ENCODE measurements at regions not wholly inside any gene's neighbourhood (a gene's known extent, or its start where the extent isn't known, plus 50 kb on each side); places are given as distances from the start of the nearest gene placed in this dataset.

DNA sequence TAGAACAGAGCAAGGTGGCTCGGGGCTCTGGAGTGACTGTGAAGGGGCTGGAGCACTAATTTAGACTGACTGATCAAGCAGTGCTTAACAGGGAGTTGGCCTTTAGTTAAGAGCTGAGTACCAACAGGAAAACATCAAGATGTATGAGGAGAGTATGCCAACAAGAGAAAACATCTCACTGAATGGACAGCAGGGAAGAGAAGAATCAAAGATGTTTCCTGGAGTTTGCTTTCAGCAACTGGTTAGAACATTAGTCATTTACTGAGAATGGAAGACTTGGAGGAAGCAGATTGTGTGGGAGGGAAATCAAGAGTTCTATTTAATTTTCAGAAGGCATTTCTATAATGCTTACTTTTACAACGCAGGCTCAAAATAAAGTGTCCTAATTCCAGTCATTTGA is 259.3 kb downstream of the ADAMTS20 start:
- Histone ChIP-seq H3K9me1 (replicated peaks; ENCODE audit: control insufficient read depth, extremely low read depth, insufficient read depth, low read length) (no peaks in the 10 kb centered on the region), H4K20me1 (replicated peaks; ENCODE audit: control insufficient read depth, extremely low read depth, insufficient read depth, low read length) (no peaks in the 10 kb centered on the region), H3K27me3 (ENCODE audit: control insufficient read depth in 2 of 2, insufficient read depth in 2 of 2, low read length in 2 of 2) (no peaks in the 10 kb centered on the region), H3K27ac (ENCODE audit: insufficient read depth, low read depth, low read length) (peak overlapping the region; percentile 47), H3K79me2 (ENCODE audit: control insufficient read depth, insufficient read depth, low read length) (no peaks in the 10 kb centered on the region), H3K4me1 (ENCODE audit: control insufficient read depth, extremely low read depth, insufficient read depth, low read length) (peaks cover 44% of the 10 kb centered on the region), H3K36me3 (ENCODE audit: control insufficient read depth in 2 of 2, extremely low read depth in 1 of 2, insufficient read depth in 2 of 2, low read length in 2 of 2) (no peaks in the 10 kb centered on the region), H3K9ac (replicated peaks; ENCODE audit: extremely low read depth, insufficient read depth, low read length) (peak overlapping the region; percentile 26), H3K4me2 (ENCODE audit: insufficient read depth, low read length) (peak overlapping the region; percentile 29), H3K9me3 (replicated peaks; ENCODE audit: control insufficient read depth, insufficient read depth, low read length) (no peaks in the 10 kb centered on the region), H2AFZ (ENCODE audit: low read depth, low read length) (peak overlapping the region; percentile 3), H3K4me3 (replicated peaks in 1 of 3; ENCODE audit: insufficient read depth in 1 of 3, low read depth in 1 of 3, low read length in 3 of 3) (no peak overlapping the region)
- dilution Hi-C loops (cut with MboI; ENCODE audit: extremely low pct_ligation_motif_present, low sequenced_read_pairs), result loop anchor here (25.0 kb wide), 1 partner anchor 505 kb away; no protein-coding TSS in a partner anchor
- DNase-seq (ENCODE audit: low read depth, low spot score), result peak; percentile 93
- ChIA-PET CTCF (interaction anchor here (0.6 to 0.7 kb wide), 2 partner anchors 13 to 810 kb away, joined by 3 to 5 read pairs; no protein-coding TSS in a partner anchor), POLR2A (interaction anchor here (0.7 kb wide), 1 partner anchor 11 kb away, joined by 3 read pairs; no protein-coding TSS in a partner anchor)
- peak; percentile 89 for FAIRE-seq
- TF ChIP-seq EZH2 (IDR thresholded peaks at IDR 0.05; ENCODE audit: borderline replicate concordance, low read depth, low read length, severe bottlenecking), result no peak
- peak; percentile 58 for TF ChIP-seq GATA2 (IDR thresholded peaks at IDR 0.05; ENCODE audit: insufficient read depth, insufficient read length, low read depth, low read length)
- peak; percentile 86 for TF ChIP-seq POLR2AphosphoS5 (IDR thresholded peaks at IDR 0.05; ENCODE audit: insufficient read depth, low read depth, low read length)
- peak; percentile 90 for TF ChIP-seq JUN (IDR thresholded peaks at IDR 0.05; ENCODE audit: borderline replicate concordance, insufficient read depth, insufficient read length, low read depth)
- peak; percentile 67 for TF ChIP-seq FOS (IDR thresholded peaks at IDR 0.05; ENCODE audit: borderline replicate concordance, insufficient read depth, low read length)
- intact Hi-C loops (cut with micrococcal nuclease), result loop anchor here (2.0 kb wide), 1 partner anchor 46 kb away; no protein-coding TSS in a partner anchor
- no TSS peak for BruUV-seq (replicated peaks)

DNA sequence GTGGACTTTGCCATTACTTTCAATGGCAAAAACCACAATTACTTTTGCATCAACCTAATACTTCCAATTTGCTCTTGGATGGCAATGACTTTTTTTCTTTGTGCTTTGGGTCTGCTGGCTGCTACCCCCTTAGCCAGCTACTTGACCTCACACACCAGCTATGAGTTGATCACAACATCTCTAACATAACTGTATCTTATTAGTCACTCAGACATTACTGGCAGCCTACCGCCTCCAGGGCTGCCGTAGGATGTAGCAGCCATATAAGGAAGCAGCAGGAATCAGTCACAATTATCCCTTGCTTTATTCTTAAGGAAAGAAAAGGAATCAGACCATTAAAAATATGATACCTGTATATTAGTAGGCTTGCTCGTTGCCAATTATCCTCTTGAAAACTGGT is 260.5 kb downstream of the ADAMTS20 start:
- TF ChIP-seq, protein P1, sequence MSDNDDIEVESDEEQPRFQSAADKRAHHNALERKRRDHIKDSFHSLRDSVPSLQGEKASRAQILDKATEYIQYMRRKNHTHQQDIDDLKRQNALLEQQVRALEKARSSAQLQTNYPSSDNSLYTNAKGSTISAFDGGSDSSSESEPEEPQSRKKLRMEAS (IDR thresholded peaks at IDR 0.05; ENCODE audit: insufficient read depth, insufficient read length), result no peak
- TF ChIP-seq, protein P2, sequence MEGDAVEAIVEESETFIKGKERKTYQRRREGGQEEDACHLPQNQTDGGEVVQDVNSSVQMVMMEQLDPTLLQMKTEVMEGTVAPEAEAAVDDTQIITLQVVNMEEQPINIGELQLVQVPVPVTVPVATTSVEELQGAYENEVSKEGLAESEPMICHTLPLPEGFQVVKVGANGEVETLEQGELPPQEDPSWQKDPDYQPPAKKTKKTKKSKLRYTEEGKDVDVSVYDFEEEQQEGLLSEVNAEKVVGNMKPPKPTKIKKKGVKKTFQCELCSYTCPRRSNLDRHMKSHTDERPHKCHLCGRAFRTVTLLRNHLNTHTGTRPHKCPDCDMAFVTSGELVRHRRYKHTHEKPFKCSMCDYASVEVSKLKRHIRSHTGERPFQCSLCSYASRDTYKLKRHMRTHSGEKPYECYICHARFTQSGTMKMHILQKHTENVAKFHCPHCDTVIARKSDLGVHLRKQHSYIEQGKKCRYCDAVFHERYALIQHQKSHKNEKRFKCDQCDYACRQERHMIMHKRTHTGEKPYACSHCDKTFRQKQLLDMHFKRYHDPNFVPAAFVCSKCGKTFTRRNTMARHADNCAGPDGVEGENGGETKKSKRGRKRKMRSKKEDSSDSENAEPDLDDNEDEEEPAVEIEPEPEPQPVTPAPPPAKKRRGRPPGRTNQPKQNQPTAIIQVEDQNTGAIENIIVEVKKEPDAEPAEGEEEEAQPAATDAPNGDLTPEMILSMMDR (IDR thresholded peaks at IDR 0.05; ENCODE audit: extremely low read depth in 1 of 2, insufficient read depth in 1 of 2, low read depth in 1 of 2, low read length in 2 of 2), result no peak
- TF ChIP-seq JUN (IDR thresholded peaks at IDR 0.05; ENCODE audit: borderline replicate concordance, insufficient read depth, insufficient read length, low read depth), result no peak
- no peak for TF ChIP-seq POLR2A (IDR thresholded peaks at IDR 0.05; ENCODE audit: low read depth, low read length)
- Histone ChIP-seq H3K9me1 (replicated peaks; ENCODE audit: control insufficient read depth, extremely low read depth, insufficient read depth, low read length) (no peaks in the 10 kb centered on the region), H3K4me2 (ENCODE audit: insufficient read depth, low read length) (no peak overlapping the region), H3K4me3 (replicated peaks in 1 of 3; ENCODE audit: insufficient read depth in 1 of 3, low read depth in 1 of 3, low read length in 3 of 3) (no peak overlapping the region), H3K9me3 (replicated peaks; ENCODE audit: control insufficient read depth, insufficient read depth, low read length) (no peaks in the 10 kb centered on the region), H3K4me1 (ENCODE audit: control insufficient read depth, extremely low read depth, insufficient read depth, low read length) (peaks cover 49% of the 10 kb centered on the region), H3K79me2 (ENCODE audit: control insufficient read depth, insufficient read depth, low read length) (no peaks in the 10 kb centered on the region), H3K27me3 (ENCODE audit: control insufficient read depth in 2 of 2, insufficient read depth in 2 of 2, low read length in 2 of 2) (no peaks in the 10 kb centered on the region), H3K9ac (replicated peaks; ENCODE audit: extremely low read depth, insufficient read depth, low read length) (no peak overlapping the region), H2AFZ (ENCODE audit: low read depth, low read length) (no peak overlapping the region), H3K36me3 (ENCODE audit: control insufficient read depth in 2 of 2, extremely low read depth in 1 of 2, insufficient read depth in 2 of 2, low read length in 2 of 2) (no peaks in the 10 kb centered on the region), H4K20me1 (replicated peaks; ENCODE audit: control insufficient read depth, extremely low read depth, insufficient read depth, low read length) (no peaks in the 10 kb centered on the region), H3K27ac (ENCODE audit: insufficient read depth, low read depth, low read length) (no peak overlapping the region)
- intact Hi-C loops (cut with micrococcal nuclease) (no loop called here), dilution Hi-C loops (cut with MboI; ENCODE audit: extremely low pct_ligation_motif_present, low sequenced_read_pairs) (loop anchor here (25.0 kb wide), 1 partner anchor 504 kb away; no protein-coding TSS in a partner anchor)
- peak; percentile 33 for FAIRE-seq
- peak; percentile 42 for DNase-seq (ENCODE audit: low read depth, low spot score)
- BruUV-seq (replicated peaks), result no TSS peak
- CTCF ChIA-PET, result interaction anchor here (1.6 to 6.6 kb wide), 3 partner anchors 10 to 959 kb away, joined by 4 to 47 read pairs (median 8); no protein-coding TSS in a partner anchor
- POLR2A ChIA-PET, result interaction anchor here (1.0 kb wide), 1 partner anchor 9 kb away, joined by 3 read pairs; no protein-coding TSS in a partner anchor

Measured in endothelial cell of umbilical vein (primary cell).